Adrenal gland (tissue), 9 donors: ENCODE measurements at regions not wholly inside any gene's neighbourhood (a gene's known extent, or its start where the extent isn't known, plus 50 kb on each side); places are given as distances from the start of the nearest gene placed in this dataset.

Source experiments
- DNase-seq, 7 donors: peaks; one replicate each; pipeline ENCODE4 v3.0.0-alpha.2; 2019 to 2020
- H3K27ac ChIP-seq, 5 donors: fragments of 200-600 bp; sonication (generic) in 4 of 5; 1 replicate in 3 of 5; 2 replicates in 2 of 5; pipeline versions ENCODE4 v1.5.1 to v1.8.0; 2016 to 2020; ENCODE audit warnings: mild to moderate bottlenecking in 1 of 5
- H3K27me3 ChIP-seq: fragments of 200-600 bp; 2 replicates; pipeline ENCODE4 v1.8.0; 2021
- H3K36me3 ChIP-seq, 2 donors: fragments of 200-600 bp; replicated peaks in 1 of 2; 1 replicate in 1 of 2; 2 replicates in 1 of 2; pipeline versions ENCODE4 v1.5.1 to v1.8.0; 2018 to 2022
- H3K4me1 ChIP-seq, 2 donors: fragments of 200-600 bp; replicated peaks in 1 of 2; 1 replicate in 1 of 2; 2 replicates in 1 of 2; pipeline versions ENCODE4 v1.5.1 to v1.8.0; 2018 to 2021
- H3K4me3 ChIP-seq, 4 donors: fragments of 200-600 bp; sonication (generic) in 3 of 4; one replicate each; pipeline ENCODE4 v1.5.1; 2016 to 2018
- H3K9me3 ChIP-seq, 3 donors: fragments of 200-600 bp; sonication (generic) in 1 of 3; replicated peaks in 1 of 3; 1 replicate in 2 of 3; 2 replicates in 1 of 3; pipeline versions ENCODE4 v1.5.1 to v1.8.0; 2016 to 2021
- POLR2A ChIP-seq, 2 donors: fragments of 450-650 bp; IDR thresholded peaks; one replicate each; pipeline ENCODE4 v1.6.1; 2017; ENCODE audit warnings: antibody characterized with exemption in 2 of 2, mild to moderate bottlenecking in 2 of 2, moderate library complexity in 1 of 2
- WGBS, 4 donors: extraction: QIAGEN DNeasy Blood & Tissue Kit in 2 of 4; methylation state at CpG; one replicate each; pipeline versions ENCODE4 v1.1.5 to v1.1.7; 2013 to 2017; 5-methylcytosine and 5-hydroxymethylcytosine counted together
- intact Hi-C, 2 donors: fragments of 100-400 bp; cut with DNase I; formaldehyde crosslinking; loops; one replicate each; pipeline versions ENCODE4 v1.14.1 to v1.15.0; 2022 to 2023
- TF ChIP-seq, protein P1 (sequence below), 6 experiments: fragments of 450-650 bp in 4 of 6; fragments of 200-600 bp in 2 of 6; sonication (generic) in 1 of 6; IDR thresholded peaks; 1 replicate in 5 of 6; 2 replicates in 1 of 6; pipeline versions ENCODE4 v1.5.1 to v1.8.0; 2016 to 2021; ENCODE audit warnings: antibody characterized with exemption in 6 of 6, mild to moderate bottlenecking in 2 of 6, moderate library complexity in 1 of 6
- donor health status: healthy with polysubstance abuse.
- donor health status: Bipolar disorder and iron deficiency.
- donor health status: DM: yes; HTN: yes; CAD: no.
- donor health status: DM: no; HTN: no; CAD: no.
- donor health status: DM: no; HTN: no; CAD: no.

DNA sequence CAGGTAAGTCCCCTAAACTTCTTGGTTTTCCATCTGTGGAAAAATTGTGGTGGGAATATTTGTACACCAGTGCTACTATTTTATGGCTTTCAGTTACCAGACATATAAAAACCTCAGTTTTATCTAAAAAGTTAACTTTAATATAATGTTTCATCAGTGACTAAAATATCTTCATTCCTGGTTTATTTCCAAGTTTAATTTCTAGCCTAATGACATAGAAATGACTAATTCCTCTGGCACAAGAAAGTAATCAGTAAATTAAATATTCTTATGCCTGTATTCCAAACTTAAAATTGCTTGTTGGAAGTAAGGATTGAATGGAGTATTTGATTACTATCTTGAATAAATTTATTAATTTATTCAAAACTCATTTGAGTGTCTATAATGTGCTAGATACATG, 757.0 kb downstream of the CDH11 start:
- H3K27ac ChIP-seq = no peak overlapping the region
- H3K9me3 ChIP-seq = no peaks in the 10 kb centered on the region
- H3K36me3 ChIP-seq = no peaks in the 10 kb centered on the region
- intact Hi-C loops = no loop called here
- TF ChIP-seq, protein P1, sequence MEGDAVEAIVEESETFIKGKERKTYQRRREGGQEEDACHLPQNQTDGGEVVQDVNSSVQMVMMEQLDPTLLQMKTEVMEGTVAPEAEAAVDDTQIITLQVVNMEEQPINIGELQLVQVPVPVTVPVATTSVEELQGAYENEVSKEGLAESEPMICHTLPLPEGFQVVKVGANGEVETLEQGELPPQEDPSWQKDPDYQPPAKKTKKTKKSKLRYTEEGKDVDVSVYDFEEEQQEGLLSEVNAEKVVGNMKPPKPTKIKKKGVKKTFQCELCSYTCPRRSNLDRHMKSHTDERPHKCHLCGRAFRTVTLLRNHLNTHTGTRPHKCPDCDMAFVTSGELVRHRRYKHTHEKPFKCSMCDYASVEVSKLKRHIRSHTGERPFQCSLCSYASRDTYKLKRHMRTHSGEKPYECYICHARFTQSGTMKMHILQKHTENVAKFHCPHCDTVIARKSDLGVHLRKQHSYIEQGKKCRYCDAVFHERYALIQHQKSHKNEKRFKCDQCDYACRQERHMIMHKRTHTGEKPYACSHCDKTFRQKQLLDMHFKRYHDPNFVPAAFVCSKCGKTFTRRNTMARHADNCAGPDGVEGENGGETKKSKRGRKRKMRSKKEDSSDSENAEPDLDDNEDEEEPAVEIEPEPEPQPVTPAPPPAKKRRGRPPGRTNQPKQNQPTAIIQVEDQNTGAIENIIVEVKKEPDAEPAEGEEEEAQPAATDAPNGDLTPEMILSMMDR (IDR thresholded peaks at IDR 0.05) = no peak
- no peak for TF ChIP-seq POLR2A (IDR thresholded peaks at IDR 0.05)
- H3K4me3 ChIP-seq = no peak overlapping the region
- no peak for DNase-seq
- peaks cover 0 to 13% of the 10 kb centered on the region in 2 donors for H3K4me1 ChIP-seq
- no peaks in the 10 kb centered on the region for H3K27me3 ChIP-seq

DNA sequence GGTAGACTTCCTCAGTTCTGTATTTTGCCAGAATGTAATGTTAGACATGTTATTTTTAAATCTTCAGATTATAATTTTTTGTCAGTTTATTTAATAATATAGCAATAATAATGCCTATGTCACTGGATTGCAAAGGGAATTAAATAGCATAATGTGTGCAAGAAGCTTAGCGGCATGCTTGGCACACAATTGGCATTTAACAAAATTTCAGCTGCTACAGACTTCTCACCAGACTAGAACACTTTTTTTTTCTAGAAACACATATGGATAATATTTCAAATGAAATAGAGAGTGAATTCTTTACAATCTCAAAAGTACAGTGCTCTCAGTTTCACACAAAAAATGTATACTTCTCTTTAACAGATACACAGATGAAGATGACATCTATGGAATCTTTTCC, 757.4 kb downstream of the CDH11 start:
- no peaks in the 10 kb centered on the region for H3K9me3 ChIP-seq
- intact Hi-C loops = no loop called here
- no peak overlapping the region for H3K4me3 ChIP-seq
- H3K4me1 ChIP-seq = peaks cover 0 to 13% of the 10 kb centered on the region in 2 donors
- H3K27me3 ChIP-seq = no peaks in the 10 kb centered on the region
- H3K27ac ChIP-seq = no peak overlapping the region
- H3K36me3 ChIP-seq = no peaks in the 10 kb centered on the region
- TF ChIP-seq, protein P1 (IDR thresholded peaks at IDR 0.05) = no peak
- TF ChIP-seq POLR2A (IDR thresholded peaks at IDR 0.05) = no peak
- WGBS, 4 donors = 90 to 98% (median 95%) methylated on average over 1 of the region's 1 CpG
- no peak for DNase-seq

DNA sequence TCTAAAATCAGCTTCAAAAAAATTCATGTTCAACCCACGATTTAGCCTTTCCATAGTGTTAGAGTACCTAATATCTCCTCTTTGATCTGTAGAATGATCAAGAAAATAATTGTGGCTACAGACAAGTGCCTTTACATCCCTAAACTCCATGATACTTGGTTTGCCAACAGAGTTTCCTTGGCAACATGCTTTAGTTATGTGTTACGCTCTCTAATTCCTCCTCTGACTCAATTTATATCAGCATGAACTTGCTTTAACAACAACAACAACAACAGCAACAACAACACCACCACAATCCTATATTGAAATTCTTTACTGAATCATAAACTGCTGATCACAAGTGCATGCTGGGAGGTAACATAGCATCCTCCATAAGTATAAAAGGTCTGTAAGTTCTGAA, 757.8 kb downstream of the CDH11 start:
- DNase-seq = no peak
- Histone ChIP-seq H3K36me3 (no peaks in the 10 kb centered on the region), H3K4me1 (peaks cover 0 to 13% of the 10 kb centered on the region in 2 donors), H3K27ac (no peak overlapping the region), H3K9me3 (no peaks in the 10 kb centered on the region), H3K4me3 (no peak overlapping the region), H3K27me3 (no peaks in the 10 kb centered on the region)
- WGBS, 4 donors = 91 to 98% (median 92%) methylated on average over 2 of the region's 2 CpGs
- TF ChIP-seq, protein P1 (IDR thresholded peaks at IDR 0.05) = no peak
- no peak for TF ChIP-seq POLR2A (IDR thresholded peaks at IDR 0.05)
- intact Hi-C loops = no loop called here

DNA sequence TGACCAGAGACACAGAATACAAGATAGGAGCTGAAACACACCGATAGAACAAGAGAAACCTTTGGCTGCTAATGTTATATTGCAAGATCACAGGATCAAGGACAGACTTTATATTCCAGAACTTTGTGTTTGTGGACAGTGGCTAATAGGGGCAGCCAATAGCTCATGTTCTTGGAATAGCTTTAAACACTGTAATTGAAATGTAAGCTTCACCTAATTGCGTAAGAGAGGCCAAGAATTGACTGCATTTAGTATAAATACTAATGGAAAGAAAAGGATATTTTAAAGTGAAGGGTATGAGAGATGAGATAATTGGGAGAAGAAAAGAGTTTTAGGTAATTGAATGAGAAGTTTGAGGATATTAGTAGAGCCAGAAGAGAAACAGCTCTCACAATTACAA, 758.8 kb downstream of the CDH11 start:
- H3K9me3 ChIP-seq = no peaks in the 10 kb centered on the region
- peaks cover 0 to 13% of the 10 kb centered on the region in 2 donors for H3K4me1 ChIP-seq
- H3K27me3 ChIP-seq = no peaks in the 10 kb centered on the region
- no peak for DNase-seq
- H3K4me3 ChIP-seq = no peak overlapping the region
- intact Hi-C loops = no loop called here
- TF ChIP-seq, protein P1 (IDR thresholded peaks at IDR 0.05) = no peak
- H3K27ac ChIP-seq = no peak overlapping the region
- WGBS, 4 donors = 58 to 79% (median 65%) methylated on average over 2 of the region's 2 CpGs
- no peaks in the 10 kb centered on the region for H3K36me3 ChIP-seq
